Neutrophil (primary cell): ENCODE measurements at regions not wholly inside any gene's neighbourhood (a gene's known extent, or its start where the extent isn't known, plus 50 kb on each side); places are given as distances from the start of the nearest gene placed in this dataset.

Source experiments
- H3K27ac ChIP-seq: fragments of 200-600 bp; sonication (generic); 2 replicates; pipeline ENCODE4 v1.5.1; 2016; ENCODE audit warnings: mild to moderate bottlenecking, moderate library complexity
- H3K27me3 ChIP-seq: fragments of 200-600 bp; sonication (generic); 2 replicates; pipeline ENCODE4 v1.6.0; 2016; ENCODE audit warnings: mild to moderate bottlenecking
- H3K36me3 ChIP-seq: fragments of 200-600 bp; sonication (generic); 2 replicates; pipeline ENCODE4 v1.5.1; 2017
- H3K4me1 ChIP-seq, 2 experiments: fragments of 200-600 bp in 1 of 2; sonication (generic) in 1 of 2; 1 replicate in 1 of 2; 2 replicates in 1 of 2; pipeline versions ENCODE4 v1.5.1 to v1.6.1; 2013 to 2016; ENCODE audit warnings: low read depth in 1 of 2, low read length in 1 of 2, mild to moderate bottlenecking in 1 of 2, moderate library complexity in 1 of 2; ENCODE audit not compliant: control insufficient read depth in 1 of 2, insufficient read depth in 1 of 2
- H3K4me3 ChIP-seq, 2 experiments: fragments of 200-600 bp in 1 of 2; sonication (generic) in 1 of 2; 1 replicate in 1 of 2; 2 replicates in 1 of 2; pipeline ENCODE4 v1.5.1; 2013 to 2016; ENCODE audit warnings: low read depth in 1 of 2, low read length in 1 of 2, mild to moderate bottlenecking in 1 of 2, moderate library complexity in 1 of 2
- H3K9me3 ChIP-seq: fragments of 200-600 bp; sonication (generic); 2 replicates; pipeline ENCODE4 v1.5.1; 2016
- CTCF ChIP-seq: fragments of 200-600 bp; sonication (generic); IDR thresholded peaks from 2 replicates; pipeline ENCODE4 v1.5.1; 2016; ENCODE audit warnings: antibody characterized with exemption

- H3K27me3 ChIP-seq = no peaks in the 10 kb centered on the region
- H3K27ac ChIP-seq = no peak overlapping the region
- H3K9me3 ChIP-seq = no peaks in the 10 kb centered on the region
- H3K4me1 ChIP-seq = no peaks in the 10 kb centered on the region
- no peak for TF ChIP-seq CTCF
- H3K36me3 ChIP-seq = no peaks in the 10 kb centered on the region
- no peak overlapping the region for H3K4me3 ChIP-seq
Observed at GRCh38 chr12:131208425-131208824, 254.7 kb downstream of the ADGRD1 start.

GRCh38 chr12:131209082-131210070, 255.7 kb downstream of the ADGRD1 start:
- Histone ChIP-seq H3K36me3 (no peaks in the 10 kb centered on the region), H3K27ac (no peak overlapping the region), H3K9me3 (no peaks in the 10 kb centered on the region), H3K4me1 (no peaks in the 10 kb centered on the region), H3K4me3 (no peak overlapping the region), H3K27me3 (no peaks in the 10 kb centered on the region)
- TF ChIP-seq CTCF = no peak

- Histone ChIP-seq H3K27me3 (no peaks in the 10 kb centered on the region), H3K4me3 (no peak overlapping the region), H3K27ac (no peak overlapping the region), H3K9me3 (no peaks in the 10 kb centered on the region), H3K36me3 (no peaks in the 10 kb centered on the region), H3K4me1 (no peaks in the 10 kb centered on the region)
- no peak for TF ChIP-seq CTCF
Observed at GRCh38 chr12:131210506-131211339, 257.0 kb downstream of the ADGRD1 start.

GRCh38 chr12:131211340-131211938, 257.7 kb downstream of the ADGRD1 start:
- H3K9me3 ChIP-seq = no peaks in the 10 kb centered on the region

More at GRCh38 chr12:131211340-131211938, 257.7 kb downstream of the ADGRD1 start:
- H3K27ac ChIP-seq = no peak overlapping the region
- no peak for TF ChIP-seq CTCF
- H3K4me1 ChIP-seq = no peaks in the 10 kb centered on the region
- H3K4me3 ChIP-seq = no peak overlapping the region
- peaks cover 1% of the 10 kb centered on the region for H3K27me3 ChIP-seq
- H3K36me3 ChIP-seq = no peaks in the 10 kb centered on the region
